Activated B cell treated with CpG ODN at 0.5 μM for 24 hours (primary cell): ENCODE measurements at regions not wholly inside any gene's neighbourhood (a gene's known extent, or its start where the extent isn't known, plus 50 kb on each side); places are given as distances from the start of the nearest gene placed in this dataset.

Experiments used
- ATAC-seq: fragments of 200-7000 bp; cut with Tn5 transposase; one replicate; pipeline ENCODE4 v1.10.0; 2021; ENCODE audit warnings: low read depth, mild to moderate bottlenecking, moderate library complexity
- CTCF ChIA-PET: fragments of 350-600 bp; sonication (Branson Sonifier 250); formaldehyde crosslinking; loops from one replicate; lab custom pipeline; 2021; ENCODE audit warnings: antibody characterized with exemption; lab: Charles Lee
- POLR2A ChIA-PET: fragments of 350-600 bp; sonication (Branson Sonifier 250); formaldehyde crosslinking; loops from one replicate; lab custom pipeline; 2021; ENCODE audit warnings: antibody characterized with exemption; lab: Charles Lee
- DNase-seq: peaks from one replicate; pipeline ENCODE4 v3.0.0; 2022
- H3K27ac Mint-ChIP-seq: one replicate; pipeline ENCODE4 v1.8.0; 2020; ENCODE audit warnings: mixed read lengths
- H3K27me3 Mint-ChIP-seq: one replicate; pipeline ENCODE4 v1.8.0; 2021; ENCODE audit warnings: mixed read lengths
- H3K36me3 Mint-ChIP-seq: one replicate; pipeline ENCODE4 v1.8.0; 2021; ENCODE audit warnings: low read depth, mixed read lengths
- H3K4me1 Mint-ChIP-seq: one replicate; pipeline ENCODE4 v1.8.0; 2021; ENCODE audit warnings: mixed read lengths
- H3K4me3 Mint-ChIP-seq: one replicate; pipeline ENCODE4 v1.8.0; 2020; ENCODE audit warnings: mild to moderate bottlenecking, mixed read lengths
- H3K9me3 Mint-ChIP-seq: one replicate; pipeline ENCODE4 v1.8.0; 2020; ENCODE audit warnings: mixed read lengths
- CTCF ChIP-seq: fragments of 200-600 bp; IDR thresholded peaks from one replicate; pipeline ENCODE4 v1.8.0; 2022; ENCODE audit warnings: antibody characterized with exemption, mild to moderate bottlenecking
- intact Hi-C: fragments of 100-400 bp; cut with micrococcal nuclease; formaldehyde crosslinking; loops from one replicate; pipeline ENCODE4 v1.15.1; 2024

GRCh38 chr5:2137444-2138050 is 254.8 kb upstream of the IRX4 start:
- no peak for TF ChIP-seq CTCF
- Mint-ChIP-seq H3K27me3 (no peaks in the 10 kb centered on the region), H3K4me3 (no peak overlapping the region), H3K36me3 (no peaks in the 10 kb centered on the region), H3K4me1 (no peaks in the 10 kb centered on the region), H3K27ac (no peak overlapping the region), H3K9me3 (no peaks in the 10 kb centered on the region)
- DNase-seq (no peak), ATAC-seq (no peak)
- ChIA-PET CTCF (no interaction called here), POLR2A (no interaction called here)
- intact Hi-C loops: no loop called here

GRCh38 chr5:2136728-2137333 is 254.1 kb upstream of the IRX4 start:
- no peak for TF ChIP-seq CTCF
- H3K27me3 Mint-ChIP-seq: no peaks in the 10 kb centered on the region
- ATAC-seq (no peak), DNase-seq (no peak)
- no peaks in the 10 kb centered on the region for H3K36me3 Mint-ChIP-seq
- H3K9me3 Mint-ChIP-seq: no peaks in the 10 kb centered on the region
- no peak overlapping the region for H3K27ac Mint-ChIP-seq
- ChIA-PET CTCF (no interaction called here), POLR2A (no interaction called here)
- intact Hi-C loops: no loop called here
- no peak overlapping the region for H3K4me3 Mint-ChIP-seq
- no peaks in the 10 kb centered on the region for H3K4me1 Mint-ChIP-seq

GRCh38 chr5:2135833-2136232 is 253.1 kb upstream of the IRX4 start:
- no peak for DNase-seq
- Mint-ChIP-seq H3K36me3 (no peaks in the 10 kb centered on the region), H3K9me3 (no peaks in the 10 kb centered on the region), H3K27me3 (no peaks in the 10 kb centered on the region), H3K4me1 (no peaks in the 10 kb centered on the region), H3K4me3 (no peak overlapping the region), H3K27ac (no peak overlapping the region)
- ATAC-seq: no peak
- intact Hi-C loops: no loop called here
- TF ChIP-seq CTCF: no peak
- ChIA-PET CTCF (no interaction called here), POLR2A (no interaction called here)

GRCh38 chr5:2135354-2135753 is 252.6 kb upstream of the IRX4 start:
- Mint-ChIP-seq H3K9me3 (no peaks in the 10 kb centered on the region), H3K27me3 (no peaks in the 10 kb centered on the region), H3K4me1 (no peaks in the 10 kb centered on the region), H3K27ac (no peak overlapping the region), H3K36me3 (no peaks in the 10 kb centered on the region), H3K4me3 (no peak overlapping the region)
- intact Hi-C loops: no loop called here
- DNase-seq: no peak
- TF ChIP-seq CTCF: no peak
- ChIA-PET POLR2A (no interaction called here), CTCF (no interaction called here)
- ATAC-seq: no peak

- CTCF ChIA-PET: no interaction called here
- no peaks in the 10 kb centered on the region for H3K36me3 Mint-ChIP-seq
Observed at GRCh38 chr5:2134543-2135292, 252.0 kb upstream of the IRX4 start.

More at GRCh38 chr5:2134543-2135292, 252.0 kb upstream of the IRX4 start:
- intact Hi-C loops: no loop called here
- ATAC-seq: no peak
- no peak for DNase-seq
- H3K27me3 Mint-ChIP-seq: no peaks in the 10 kb centered on the region
- H3K27ac Mint-ChIP-seq: no peak overlapping the region
- H3K9me3 Mint-ChIP-seq: no peaks in the 10 kb centered on the region
- no peaks in the 10 kb centered on the region for H3K4me1 Mint-ChIP-seq
- no peak for TF ChIP-seq CTCF
- H3K4me3 Mint-ChIP-seq: no peak overlapping the region
- POLR2A ChIA-PET: no interaction called here
